ENCODE measurements at regions not wholly inside any gene's neighbourhood (a gene's known extent, or its start where the extent isn't known, plus 50 kb on each side); places are given as distances from the start of the nearest gene placed in this dataset.

DNA sequence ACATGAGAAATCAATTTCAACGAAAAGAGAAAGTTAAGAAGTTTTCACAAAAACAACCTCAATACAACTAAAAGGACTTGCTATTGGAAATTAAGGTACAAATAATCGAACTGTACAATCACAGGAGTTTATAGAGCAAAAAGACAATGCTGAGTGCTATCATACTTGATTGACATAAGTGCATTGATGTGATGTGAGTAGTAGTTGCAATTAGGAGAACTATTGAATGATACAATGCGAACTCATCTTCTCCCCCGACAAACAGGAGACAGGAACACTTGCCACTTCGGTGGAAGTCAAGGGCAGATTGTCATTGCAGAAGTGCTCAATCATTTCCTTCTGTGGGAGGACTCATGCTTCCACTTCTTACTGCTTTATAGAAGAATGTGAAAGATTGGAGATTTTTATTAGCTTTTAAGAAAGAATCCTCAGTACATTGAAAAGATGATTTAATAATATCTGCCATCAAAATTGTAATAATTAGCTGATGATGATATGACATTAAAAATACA is 276.6 kb upstream of the MPDZ start:
- no peak overlapping the region for H3K27ac ChIP-seq (ENCODE audit: low read depth)
- H3K4me3 ChIP-seq (ENCODE audit: low read depth, low read length), result no peak overlapping the region
- no peaks in the 10 kb centered on the region for H3K4me1 ChIP-seq (ENCODE audit: insufficient read depth)
- DNase-seq (ENCODE audit: extremely low spot score), result no peak
- 80% methylated on average over 5 of the region's 5 CpGs for WGBS
- no peaks in the 10 kb centered on the region for H3K36me3 ChIP-seq (ENCODE audit: insufficient read depth)

GRCh38 chr9:13555516-13555915 is 276.0 kb upstream of the MPDZ start:
- Histone ChIP-seq H3K4me1 (ENCODE audit: insufficient read depth) (no peaks in the 10 kb centered on the region), H3K27ac (ENCODE audit: low read depth) (no peak overlapping the region), H3K4me3 (ENCODE audit: low read depth, low read length) (no peak overlapping the region), H3K36me3 (ENCODE audit: insufficient read depth) (no peaks in the 10 kb centered on the region)
- DNase-seq (ENCODE audit: extremely low spot score), result no peak
- WGBS, result 82% methylated on average over 4 of the region's 4 CpGs

GRCh38 chr9:13554626-13555025 is 275.1 kb upstream of the MPDZ start:
- Histone ChIP-seq H3K4me1 (ENCODE audit: insufficient read depth) (no peaks in the 10 kb centered on the region), H3K36me3 (ENCODE audit: insufficient read depth) (no peaks in the 10 kb centered on the region), H3K4me3 (ENCODE audit: low read depth, low read length) (no peak overlapping the region), H3K27ac (ENCODE audit: low read depth) (no peak overlapping the region)
- no peak for DNase-seq (ENCODE audit: extremely low spot score)

- H3K36me3 ChIP-seq (ENCODE audit: insufficient read depth), result no peaks in the 10 kb centered on the region
- H3K4me1 ChIP-seq (ENCODE audit: insufficient read depth), result no peaks in the 10 kb centered on the region
- DNase-seq (ENCODE audit: extremely low spot score), result no peak
- no peak overlapping the region for H3K4me3 ChIP-seq (ENCODE audit: low read depth, low read length)
- 55% methylated on average over 5 of the region's 5 CpGs for WGBS
- H3K27ac ChIP-seq (ENCODE audit: low read depth), result no peak overlapping the region
Observed at GRCh38 chr9:13552606-13553215, 273.2 kb upstream of the MPDZ start.

DNA sequence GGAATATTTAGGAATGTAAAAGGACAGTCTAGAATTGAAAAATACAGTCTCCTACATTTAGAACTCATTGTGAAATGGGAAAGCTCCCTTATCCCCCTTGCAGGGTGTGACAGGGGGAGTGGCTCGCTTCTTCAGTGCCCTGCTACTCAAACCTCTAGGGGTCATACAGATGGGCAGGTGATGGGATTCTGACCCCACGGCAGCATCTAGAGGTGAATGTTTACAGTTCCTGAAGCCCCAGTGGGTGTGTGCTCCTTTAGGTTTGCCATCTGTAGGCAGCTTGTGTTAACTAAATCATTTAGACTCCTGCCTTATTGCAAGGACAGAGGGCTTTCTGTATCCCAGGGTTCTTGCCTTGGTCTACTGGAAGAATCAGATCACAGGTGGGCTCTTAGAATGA is 271.0 kb upstream of the MPDZ start:
- H3K27ac ChIP-seq (ENCODE audit: low read depth), result no peak overlapping the region
- no peak overlapping the region for H3K4me3 ChIP-seq (ENCODE audit: low read depth, low read length)
- no peak for DNase-seq (ENCODE audit: extremely low spot score)
- WGBS, result 91% methylated on average over 2 of the region's 2 CpGs
- no peaks in the 10 kb centered on the region for H3K36me3 ChIP-seq (ENCODE audit: insufficient read depth)
- H3K4me1 ChIP-seq (ENCODE audit: insufficient read depth), result no peaks in the 10 kb centered on the region

GRCh38 chr9:13548535-13548934 is 269.0 kb upstream of the MPDZ start:
- no peaks in the 10 kb centered on the region for H3K4me1 ChIP-seq (ENCODE audit: insufficient read depth)
- 93% methylated on average over 1 of the region's 1 CpG for WGBS
- no peak for DNase-seq (ENCODE audit: extremely low spot score)
- no peak overlapping the region for H3K4me3 ChIP-seq (ENCODE audit: low read depth, low read length)
- no peaks in the 10 kb centered on the region for H3K36me3 ChIP-seq (ENCODE audit: insufficient read depth)
- no peak overlapping the region for H3K27ac ChIP-seq (ENCODE audit: low read depth)

DNA sequence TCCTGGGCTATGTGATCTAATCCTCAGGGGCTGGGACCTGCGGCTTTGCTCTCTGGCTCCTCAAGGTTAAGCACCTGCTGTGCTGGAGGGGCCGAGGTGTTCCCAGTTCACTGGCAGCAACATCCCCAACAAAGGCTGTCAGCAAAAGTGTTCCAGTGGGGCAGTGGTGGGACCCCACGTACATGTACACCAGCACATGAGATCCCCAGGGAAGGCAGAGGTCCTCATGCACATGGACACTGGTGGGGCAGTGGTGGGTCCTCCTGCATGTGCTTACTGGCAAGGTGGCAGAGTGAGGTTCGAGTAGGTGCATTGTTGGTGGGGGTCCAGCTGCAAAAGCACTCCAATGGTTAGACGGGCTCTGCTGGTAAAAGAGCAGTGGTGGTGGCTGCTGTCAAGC is 255.6 kb upstream of the MPDZ start:
- Histone ChIP-seq H3K27ac (ENCODE audit: low read depth) (no peak overlapping the region), H3K4me1 (ENCODE audit: insufficient read depth) (no peaks in the 10 kb centered on the region), H3K36me3 (ENCODE audit: insufficient read depth) (no peaks in the 10 kb centered on the region), H3K4me3 (ENCODE audit: low read depth, low read length) (no peak overlapping the region)
- WGBS, result 72% methylated on average over 5 of the region's 5 CpGs
- DNase-seq (ENCODE audit: extremely low spot score), result no peak

GRCh38 chr9:13534006-13534405 is 254.5 kb upstream of the MPDZ start:
- 97% methylated on average over 2 of the region's 2 CpGs for WGBS
- H3K4me3 ChIP-seq (ENCODE audit: low read depth, low read length), result no peak overlapping the region
- no peak for DNase-seq (ENCODE audit: extremely low spot score)
- no peaks in the 10 kb centered on the region for H3K36me3 ChIP-seq (ENCODE audit: insufficient read depth)
- no peaks in the 10 kb centered on the region for H3K4me1 ChIP-seq (ENCODE audit: insufficient read depth)
- H3K27ac ChIP-seq (ENCODE audit: low read depth), result no peak overlapping the region

- no peak overlapping the region for H3K4me3 ChIP-seq (ENCODE audit: low read depth, low read length)
- whole genome bisulfite sequencing, result 46% methylated on average over 2 of the region's 2 CpGs
- no peak overlapping the region for H3K27ac ChIP-seq (ENCODE audit: low read depth)
- H3K4me1 ChIP-seq (ENCODE audit: insufficient read depth), result no peaks in the 10 kb centered on the region
- no peak for DNase-seq (ENCODE audit: extremely low spot score)
- no peaks in the 10 kb centered on the region for H3K36me3 ChIP-seq (ENCODE audit: insufficient read depth)
Observed at GRCh38 chr9:13532407-13532806, 252.9 kb upstream of the MPDZ start.

- Histone ChIP-seq H3K4me3 (ENCODE audit: low read depth, low read length) (no peak overlapping the region), H3K36me3 (ENCODE audit: insufficient read depth) (no peaks in the 10 kb centered on the region), H3K27ac (ENCODE audit: low read depth) (no peak overlapping the region), H3K4me1 (ENCODE audit: insufficient read depth) (no peaks in the 10 kb centered on the region)
- 73% methylated on average over 6 of the region's 6 CpGs for WGBS
- DNase-seq (ENCODE audit: extremely low spot score), result no peak
Observed at GRCh38 chr9:13529321-13530104, 250.0 kb upstream of the MPDZ start.

DNA sequence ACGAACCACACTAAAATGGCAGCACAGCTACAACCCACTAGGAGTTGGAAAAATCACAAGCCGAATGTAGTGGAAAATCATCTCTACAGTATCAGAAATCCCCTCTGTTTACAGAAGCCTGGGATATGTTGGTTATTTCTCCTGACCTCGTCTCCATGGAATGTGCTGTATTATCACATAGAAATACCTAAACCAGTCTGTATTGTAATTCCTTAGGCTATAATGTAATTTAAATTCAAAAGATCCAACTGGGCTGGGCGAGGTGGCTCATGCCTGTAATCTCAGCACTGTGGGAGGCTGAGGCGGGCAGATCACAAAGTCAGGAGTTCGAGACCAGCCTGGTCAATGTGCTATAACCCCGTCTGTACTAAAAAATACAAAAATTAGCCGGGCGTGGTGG is 244.8 kb upstream of the MPDZ start:
- WGBS, result 86% methylated on average over 9 of the region's 9 CpGs

GRCh38 chr9:13520069-13520468 is 240.6 kb upstream of the MPDZ start:
- no peaks in the 10 kb centered on the region for H3K4me1 ChIP-seq (ENCODE audit: insufficient read depth)
- H3K27ac ChIP-seq (ENCODE audit: low read depth), result no peak overlapping the region
- no peak for DNase-seq (ENCODE audit: extremely low spot score)
- whole genome bisulfite sequencing, result 61% methylated on average over 2 of the region's 2 CpGs
- H3K4me3 ChIP-seq (ENCODE audit: low read depth, low read length), result no peak overlapping the region
- H3K36me3 ChIP-seq (ENCODE audit: insufficient read depth), result no peaks in the 10 kb centered on the region

More for the DNA sequence above, 244.8 kb upstream of the MPDZ start:
- DNase-seq (ENCODE audit: extremely low spot score), result no peak
- H3K27ac ChIP-seq (ENCODE audit: low read depth), result no peak overlapping the region
- H3K4me3 ChIP-seq (ENCODE audit: low read depth, low read length), result no peak overlapping the region
- no peaks in the 10 kb centered on the region for H3K4me1 ChIP-seq (ENCODE audit: insufficient read depth)
- no peaks in the 10 kb centered on the region for H3K36me3 ChIP-seq (ENCODE audit: insufficient read depth)

GRCh38 chr9:13513716-13514444 is 234.4 kb upstream of the MPDZ start:
- Histone ChIP-seq H3K27ac (ENCODE audit: low read depth) (no peak overlapping the region), H3K36me3 (ENCODE audit: insufficient read depth) (no peaks in the 10 kb centered on the region), H3K4me3 (ENCODE audit: low read depth, low read length) (no peak overlapping the region), H3K4me1 (ENCODE audit: insufficient read depth) (no peaks in the 10 kb centered on the region)
- no peak for DNase-seq (ENCODE audit: extremely low spot score)
- 49% methylated on average over 16 of the region's 16 CpGs for WGBS

DNA sequence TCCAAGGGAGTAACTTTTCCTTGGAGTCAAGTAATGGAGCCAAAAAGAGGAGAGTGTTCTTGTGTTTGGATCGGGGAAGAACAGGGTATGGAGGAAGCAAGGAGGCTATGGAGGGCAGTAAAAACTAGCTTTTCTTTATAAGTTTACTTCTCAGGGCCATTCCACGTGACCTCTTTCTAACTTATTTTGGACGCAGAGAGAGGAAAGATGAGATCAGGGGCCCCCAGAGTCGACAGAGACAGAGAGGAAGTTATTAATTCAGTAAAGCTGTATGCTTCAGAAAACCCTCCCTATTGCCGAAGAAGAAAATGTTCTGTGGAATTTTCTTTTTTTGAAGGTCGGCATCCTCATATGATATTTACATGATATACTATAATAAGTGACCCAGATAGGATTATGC is 233.8 kb upstream of the MPDZ start:
- peak; percentile 81 for DNase-seq (ENCODE audit: extremely low spot score)
- no peaks in the 10 kb centered on the region for H3K4me1 ChIP-seq (ENCODE audit: insufficient read depth)
- no peaks in the 10 kb centered on the region for H3K36me3 ChIP-seq (ENCODE audit: insufficient read depth)
- H3K27ac ChIP-seq (ENCODE audit: low read depth), result peak overlapping the region; percentile 56
- WGBS, result 17% methylated on average over 6 of the region's 6 CpGs
- H3K4me3 ChIP-seq (ENCODE audit: low read depth, low read length), result no peak overlapping the region
